Tibial nerve (tissue), 4 donors: ENCODE measurements at regions not wholly inside any gene's neighbourhood (a gene's known extent, or its start where the extent isn't known, plus 50 kb on each side); places are given as distances from the start of the nearest gene placed in this dataset.

ENCODE experiments used
- DNase-seq, 2 donors: peaks; one replicate each; pipeline ENCODE4 v3.0.0-alpha.2; 2019; ENCODE audit warnings: low spot score in 2 of 2
- H3K27ac ChIP-seq, 4 donors: fragments of 200-600 bp; sonication (generic) in 3 of 4; one replicate each; pipeline ENCODE4 v1.5.1; 2017 to 2019; ENCODE audit warnings: mild to moderate bottlenecking in 1 of 4
- H3K27me3 ChIP-seq, 2 donors: fragments of 200-600 bp; sonication (generic) in 1 of 2; one replicate each; pipeline versions ENCODE4 v1.5.1 to v1.6.0; 2017 to 2019
- H3K36me3 ChIP-seq, 3 donors: fragments of 200-600 bp; sonication (generic); one replicate each; pipeline ENCODE4 v1.5.1; 2018 to 2019
- H3K4me1 ChIP-seq, 4 donors: fragments of 200-600 bp; sonication (generic) in 3 of 4; one replicate each; pipeline ENCODE4 v1.5.1; 2017 to 2019
- H3K4me3 ChIP-seq, 4 donors: fragments of 200-600 bp; sonication (generic) in 3 of 4; one replicate each; pipeline ENCODE4 v1.5.1; 2017 to 2019; ENCODE audit warnings: mild to moderate bottlenecking in 1 of 4, moderate library complexity in 1 of 4
- H3K9me3 ChIP-seq, 4 donors: fragments of 200-600 bp; sonication (generic) in 3 of 4; one replicate each; pipeline ENCODE4 v1.5.1; 2017 to 2019
- CTCF ChIP-seq, 5 experiments: fragments of 200-600 bp in 3 of 5; fragments of 450-650 bp in 2 of 5; sonication (generic) in 3 of 5; IDR thresholded peaks; one replicate each; pipeline ENCODE4 v1.5.1; 2016 to 2019; ENCODE audit warnings: antibody characterized with exemption in 5 of 5, mild to moderate bottlenecking in 3 of 5, moderate library complexity in 2 of 5
- EP300 ChIP-seq, 2 donors: sonication (generic); formaldehyde crosslinking; IDR thresholded peaks; one replicate each; pipeline ENCODE4 v1.6.1; 2017; ENCODE audit warnings: antibody characterized with exemption in 2 of 2, mild to moderate bottlenecking in 1 of 2
- POLR2A ChIP-seq, 2 donors: fragments of 450-650 bp; IDR thresholded peaks; one replicate each; pipeline ENCODE4 v1.6.1; 2017; ENCODE audit warnings: antibody characterized with exemption in 2 of 2, mild to moderate bottlenecking in 2 of 2, moderate library complexity in 2 of 2
- WGBS, 2 donors: methylation state at CpG; one replicate each; pipeline ENCODE4 v1.1.5; 2018; 5-methylcytosine and 5-hydroxymethylcytosine counted together

GRCh38 chr11:134515081-134515960, 103.3 kb upstream of the B3GAT1 start:
- no peaks in the 10 kb centered on the region for H3K36me3 ChIP-seq
- no peaks in the 10 kb centered on the region for H3K4me1 ChIP-seq
- DNase-seq = no peak
- no peaks in the 10 kb centered on the region for H3K27me3 ChIP-seq
- no peak overlapping the region for H3K4me3 ChIP-seq
- H3K27ac ChIP-seq = no peak overlapping the region
- no peak for TF ChIP-seq POLR2A (IDR thresholded peaks at IDR 0.05)
- no peak for TF ChIP-seq EP300 (IDR thresholded peaks at IDR 0.05)
- no peak for TF ChIP-seq CTCF (IDR thresholded peaks at IDR 0.05)
- no peaks in the 10 kb centered on the region for H3K9me3 ChIP-seq
- 74 to 77% methylated on average over 25 to 26 of the region's 26 CpGs for WGBS, 2 donors

GRCh38 chr11:134514354-134514951, 102.4 kb upstream of the B3GAT1 start:
- WGBS, 2 donors = 57 to 68% methylated on average over 6 to 7 of the region's 10 CpGs
- Histone ChIP-seq H3K27ac (no peak overlapping the region), H3K4me3 (no peak overlapping the region), H3K4me1 (no peaks in the 10 kb centered on the region), H3K36me3 (no peaks in the 10 kb centered on the region), H3K27me3 (no peaks in the 10 kb centered on the region), H3K9me3 (no peaks in the 10 kb centered on the region)
- TF ChIP-seq EP300 (IDR thresholded peaks at IDR 0.05) (no peak), CTCF (IDR thresholded peaks at IDR 0.05) (no peak), POLR2A (IDR thresholded peaks at IDR 0.05) (no peak)
- no peak for DNase-seq

- no peak for DNase-seq
- H3K27me3 ChIP-seq = no peaks in the 10 kb centered on the region
Observed at GRCh38 chr11:134513585-134514120, 101.6 kb upstream of the B3GAT1 start.

GRCh38 chr11:134512571-134513538, 100.8 kb upstream of the B3GAT1 start:
- Histone ChIP-seq H3K4me1 (no peaks in the 10 kb centered on the region), H3K4me3 (no peak overlapping the region), H3K9me3 (no peaks in the 10 kb centered on the region), H3K27me3 (no peaks in the 10 kb centered on the region), H3K36me3 (no peaks in the 10 kb centered on the region), H3K27ac (no peak overlapping the region)
- WGBS, 2 donors = 84 to 87% methylated on average over 21 of the region's 21 CpGs
- TF ChIP-seq EP300 (IDR thresholded peaks at IDR 0.05) (no peak), POLR2A (IDR thresholded peaks at IDR 0.05) (no peak), CTCF (IDR thresholded peaks at IDR 0.05) (no peak)
- DNase-seq = no peak

More at GRCh38 chr11:134513585-134514120, 101.6 kb upstream of the B3GAT1 start:
- no peaks in the 10 kb centered on the region for H3K4me1 ChIP-seq
- H3K27ac ChIP-seq = no peak overlapping the region
- H3K9me3 ChIP-seq = no peaks in the 10 kb centered on the region
- no peaks in the 10 kb centered on the region for H3K36me3 ChIP-seq
- WGBS, 2 donors = 73 to 81% methylated on average over 11 to 14 of the region's 18 CpGs
- TF ChIP-seq EP300 (IDR thresholded peaks at IDR 0.05) (no peak), CTCF (IDR thresholded peaks at IDR 0.05) (no peak), POLR2A (IDR thresholded peaks at IDR 0.05) (no peak)
- no peak overlapping the region for H3K4me3 ChIP-seq
